Liver (tissue), 3 donors: ENCODE measurements at regions not wholly inside any gene's neighbourhood (a gene's known extent, or its start where the extent isn't known, plus 50 kb on each side); places are given as distances from the start of the nearest gene placed in this dataset.

Experiments
- ATF3 ChIP-seq: IDR thresholded peaks from 2 replicates; pipeline ENCODE4 v1.6.1; 2016; ENCODE audit warnings: antibody characterized with exemption
- CTCF ChIP-seq: fragments of 150-350 bp; IDR thresholded peaks from 2 replicates; pipeline ENCODE4 v1.5.1; 2017; ENCODE audit warnings: improper control_type of control experiment, low read depth, low read length; ENCODE audit not compliant: missing input control
- EGR1 ChIP-seq, 2 donors: IDR thresholded peaks; 2 replicates each; pipeline ENCODE4 v1.6.1; 2016 to 2018; ENCODE audit warnings: antibody characterized with exemption in 2 of 2, low read depth in 2 of 2
- FOXA1 ChIP-seq: IDR thresholded peaks from 2 replicates; pipeline ENCODE4 v1.6.1; 2016; ENCODE audit warnings: antibody characterized with exemption
- GABPA ChIP-seq, 2 donors: IDR thresholded peaks in 1 of 2; conservative IDR thresholded peaks in 1 of 2; 2 replicates each; pipeline ENCODE4 v1.6.1; 2016; ENCODE audit warnings: antibody characterized with exemption in 2 of 2, mild to moderate bottlenecking in 1 of 2, moderate library complexity in 1 of 2
- HNF4A ChIP-seq, 2 donors: conservative IDR thresholded peaks; 2 replicates each; pipeline ENCODE4 v1.6.1; 2016; ENCODE audit warnings: antibody characterized with exemption in 2 of 2, mild to moderate bottlenecking in 2 of 2
- HNF4G ChIP-seq: IDR thresholded peaks from 2 replicates; pipeline ENCODE4 v1.6.1; 2016; ENCODE audit warnings: antibody characterized with exemption
- JUND ChIP-seq, 2 donors: IDR thresholded peaks; 2 replicates each; pipeline ENCODE4 v1.6.1; 2016; ENCODE audit warnings: antibody characterized with exemption in 2 of 2
- MAX ChIP-seq: IDR thresholded peaks from 2 replicates; pipeline ENCODE4 v1.6.1; 2016; ENCODE audit warnings: antibody characterized with exemption
- RAD21 ChIP-seq, 2 donors: IDR thresholded peaks; 2 replicates each; pipeline ENCODE4 v1.6.1; 2016; ENCODE audit warnings: antibody characterized with exemption in 2 of 2, mild to moderate bottlenecking in 2 of 2
- SP1 ChIP-seq: IDR thresholded peaks from 2 replicates; pipeline ENCODE4 v1.6.1; 2018; ENCODE audit warnings: antibody characterized with exemption, mild to moderate bottlenecking
- TAF1 ChIP-seq: conservative IDR thresholded peaks from 2 replicates; pipeline ENCODE4 v1.6.1; 2016; ENCODE audit warnings: antibody characterized with exemption, mild to moderate bottlenecking
- YY1 ChIP-seq: IDR thresholded peaks from 2 replicates; pipeline ENCODE4 v1.6.1; 2016; ENCODE audit warnings: antibody characterized with exemption, mild to moderate bottlenecking
- donor health status: healthy.
- donor health status: healthy.

GRCh38 chr16:52896478-52897164, 156.1 kb downstream of the CHD9NB start:
- TF ChIP-seq JUND (IDR thresholded peaks at IDR 0.05): no peak
- TF ChIP-seq CTCF: no peak
- TF ChIP-seq FOXA1: no peak
- TF ChIP-seq SP1: no peak
- TF ChIP-seq ATF3: no peak
- TF ChIP-seq EGR1 (IDR thresholded peaks at IDR 0.05; ENCODE audit: low read depth in 2 of 2): no peak
- TF ChIP-seq TAF1: no peak
- no peak for TF ChIP-seq GABPA (IDR thresholded peaks at IDR 0.05 in 1 of 2, conservative IDR thresholded peaks at IDR 0.05 in 1 of 2)
- no peak for TF ChIP-seq RAD21 (IDR thresholded peaks at IDR 0.05)
- no peak for TF ChIP-seq MAX
- no peak for TF ChIP-seq HNF4G
- no peak for TF ChIP-seq YY1
- TF ChIP-seq HNF4A (conservative IDR thresholded peaks at IDR 0.05): no peak
